GM06990 (cell line): ENCODE measurements at regions not wholly inside any gene's neighbourhood (a gene's known extent, or its start where the extent isn't known, plus 50 kb on each side); places are given as distances from the start of the nearest gene placed in this dataset.
"Not testable (repeated sequence)": the region's sequence is repeated elsewhere in the genome, so short reads cannot be mapped to it uniquely, and the experiment has no call there.

Source experiments
- DNase-seq: peaks from one replicate; pipeline ENCODE4 v3.0.0-alpha.2; 2011; ENCODE audit not compliant: insufficient read length; ENCODE audit errors: extremely low read depth
- H3K27me3 ChIP-seq: replicated peaks from 2 replicates; pipeline ENCODE4 v1.6.0; 2011; ENCODE audit warnings: low read length; ENCODE audit not compliant: control insufficient read depth, insufficient read depth
- H3K36me3 ChIP-seq: 2 replicates; pipeline ENCODE4 v1.5.1; 2011; ENCODE audit warnings: low read length; ENCODE audit not compliant: control insufficient read depth, insufficient read depth
- H3K4me3 ChIP-seq: replicated peaks from 2 replicates; pipeline ENCODE4 v1.5.1; 2011; ENCODE audit warnings: low read depth, mild to moderate bottlenecking, control low read depth, low read length
- TF ChIP-seq, protein P1 (sequence below): IDR thresholded peaks from 2 replicates; pipeline ENCODE4 v1.5.1; 2011; ENCODE audit warnings: low read length, control low read depth, mild to moderate bottlenecking, inconsistent platforms; ENCODE audit not compliant: insufficient read depth, poor library complexity, severe bottlenecking

DNA sequence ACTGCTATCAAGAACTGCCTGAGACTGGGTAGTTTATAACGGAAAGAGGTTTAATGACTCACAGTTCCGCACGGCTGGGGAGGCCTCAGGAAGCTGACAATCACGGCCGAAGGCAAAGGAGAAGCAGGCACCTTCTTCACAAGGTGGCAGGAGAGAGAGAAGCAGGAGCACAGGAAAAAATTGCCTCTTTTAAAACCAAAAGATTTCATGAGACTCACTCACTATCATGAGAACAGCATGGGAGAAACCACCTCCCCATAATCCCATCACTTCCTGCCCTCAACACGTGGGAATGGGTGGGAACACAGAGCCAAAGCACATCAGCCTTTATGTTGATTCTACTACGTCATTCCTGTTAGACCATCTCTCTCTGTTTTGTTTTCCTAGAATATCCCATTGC lies 650.9 kb upstream of the SEMA6D start:
- H3K4me3 ChIP-seq: no peak overlapping the region
- no peak for DNase-seq
- TF ChIP-seq, protein P1, sequence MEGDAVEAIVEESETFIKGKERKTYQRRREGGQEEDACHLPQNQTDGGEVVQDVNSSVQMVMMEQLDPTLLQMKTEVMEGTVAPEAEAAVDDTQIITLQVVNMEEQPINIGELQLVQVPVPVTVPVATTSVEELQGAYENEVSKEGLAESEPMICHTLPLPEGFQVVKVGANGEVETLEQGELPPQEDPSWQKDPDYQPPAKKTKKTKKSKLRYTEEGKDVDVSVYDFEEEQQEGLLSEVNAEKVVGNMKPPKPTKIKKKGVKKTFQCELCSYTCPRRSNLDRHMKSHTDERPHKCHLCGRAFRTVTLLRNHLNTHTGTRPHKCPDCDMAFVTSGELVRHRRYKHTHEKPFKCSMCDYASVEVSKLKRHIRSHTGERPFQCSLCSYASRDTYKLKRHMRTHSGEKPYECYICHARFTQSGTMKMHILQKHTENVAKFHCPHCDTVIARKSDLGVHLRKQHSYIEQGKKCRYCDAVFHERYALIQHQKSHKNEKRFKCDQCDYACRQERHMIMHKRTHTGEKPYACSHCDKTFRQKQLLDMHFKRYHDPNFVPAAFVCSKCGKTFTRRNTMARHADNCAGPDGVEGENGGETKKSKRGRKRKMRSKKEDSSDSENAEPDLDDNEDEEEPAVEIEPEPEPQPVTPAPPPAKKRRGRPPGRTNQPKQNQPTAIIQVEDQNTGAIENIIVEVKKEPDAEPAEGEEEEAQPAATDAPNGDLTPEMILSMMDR: no peak

DNA sequence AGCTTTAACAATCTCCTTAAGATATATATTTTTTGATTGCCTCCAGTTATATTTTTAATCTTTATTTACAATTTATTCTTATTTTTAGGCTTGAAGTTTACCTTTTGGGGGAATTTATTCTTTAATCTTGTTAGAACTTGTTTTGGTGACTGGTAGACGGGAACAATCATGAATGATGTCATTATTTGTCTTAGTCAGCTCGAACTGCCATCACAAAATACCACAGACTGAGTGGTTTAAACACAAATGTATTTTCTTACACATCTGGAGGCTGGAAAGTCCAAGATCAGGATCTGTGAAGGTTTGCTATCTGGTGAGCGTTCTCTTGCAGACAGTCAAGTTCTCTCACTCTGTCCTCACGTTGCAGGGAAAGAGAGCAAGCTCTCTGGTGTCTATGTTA lies 639.5 kb upstream of the SEMA6D start:
- DNase-seq, H3K4me3 ChIP-seq, H3K27me3 ChIP-seq, H3K36me3 ChIP-seq: not testable (repeated sequence)

More for the DNA sequence above, 650.9 kb upstream of the SEMA6D start:
- Histone ChIP-seq H3K27me3 (no peaks in the 10 kb centered on the region), H3K36me3 (no peaks in the 10 kb centered on the region)

DNA sequence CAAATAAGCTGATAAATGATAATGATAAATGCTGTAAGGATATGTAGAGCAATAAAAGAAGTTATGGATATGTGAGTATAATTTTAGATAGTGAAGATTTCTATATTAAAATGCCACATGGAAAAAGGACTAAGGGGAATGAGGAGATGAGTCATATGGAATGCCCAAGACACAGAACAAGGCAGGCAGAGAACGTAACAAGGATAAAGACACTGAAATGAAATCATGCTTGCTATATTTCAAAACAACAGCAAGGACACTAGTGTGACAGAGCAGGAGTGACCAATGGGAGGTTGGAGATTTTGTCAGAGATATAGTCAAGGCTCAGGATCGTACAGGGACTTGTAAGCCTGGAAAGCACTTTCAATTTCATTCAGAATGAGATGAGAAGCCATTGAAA lies 621.5 kb upstream of the SEMA6D start:
- no peak for DNase-seq
- no peak overlapping the region for H3K4me3 ChIP-seq
- no peaks in the 10 kb centered on the region for H3K27me3 ChIP-seq
- TF ChIP-seq, protein P1: no peak
- H3K36me3 ChIP-seq: no peaks in the 10 kb centered on the region

DNA sequence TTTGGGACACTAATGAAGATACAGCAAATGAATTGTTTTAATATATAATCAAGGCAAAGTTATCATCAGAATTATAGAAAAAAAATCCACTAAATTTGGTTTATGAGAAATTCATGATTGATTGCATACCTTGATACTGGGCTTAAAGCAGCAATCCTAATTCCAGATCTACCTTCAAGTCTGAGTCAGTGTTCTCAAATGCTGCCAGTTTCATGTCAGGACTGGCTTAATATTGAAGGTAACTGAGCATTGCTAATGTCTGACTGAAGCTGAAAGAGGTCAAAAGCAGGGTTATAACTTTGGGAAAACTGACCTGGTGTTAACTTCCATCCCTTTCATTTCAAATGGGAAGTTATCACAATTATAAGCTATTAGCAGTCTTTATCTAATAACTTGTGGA lies 618.8 kb upstream of the SEMA6D start:
- H3K27me3 ChIP-seq, DNase-seq, H3K4me3 ChIP-seq, H3K36me3 ChIP-seq: not testable (repeated sequence)

DNA sequence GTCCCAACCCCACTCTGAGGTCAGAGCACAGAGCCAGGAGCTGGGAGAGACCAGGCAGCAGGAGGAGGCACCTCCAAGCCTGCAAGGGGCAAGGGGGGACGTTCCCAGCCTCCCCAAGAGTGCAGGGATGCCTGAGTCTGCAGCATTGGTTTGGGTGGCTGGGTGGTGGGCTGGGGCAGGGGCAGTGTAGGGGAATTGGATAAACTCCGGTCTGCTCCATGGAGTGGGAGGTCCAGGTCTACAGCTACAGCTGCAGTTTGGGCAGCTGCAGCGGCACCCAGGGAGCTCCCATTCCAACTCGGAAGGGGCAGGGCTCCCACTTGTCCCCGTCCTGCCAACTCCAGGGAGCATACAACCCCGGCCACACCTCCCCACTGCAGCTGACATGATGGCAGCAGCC lies 617.5 kb upstream of the SEMA6D start:
- H3K27me3 ChIP-seq, H3K4me3 ChIP-seq, DNase-seq, H3K36me3 ChIP-seq: not testable (repeated sequence)

DNA sequence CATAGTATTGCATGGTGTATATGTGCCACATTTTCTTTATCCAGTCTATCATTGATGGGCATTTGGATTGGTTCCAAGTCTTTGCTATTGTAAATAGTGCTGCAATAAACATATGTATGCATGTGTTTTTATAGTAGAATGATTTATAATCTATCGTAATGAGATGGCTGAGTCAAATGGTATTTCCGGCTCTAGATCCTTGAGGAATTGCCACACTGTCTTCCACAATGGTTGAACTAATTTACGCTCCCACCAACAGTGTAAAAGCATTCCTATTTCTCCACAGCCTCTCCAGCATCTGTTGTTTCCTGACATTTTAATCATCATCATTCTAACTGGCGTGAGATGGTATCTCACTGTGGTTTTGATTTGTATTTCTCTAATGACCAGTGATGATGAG lies 608.5 kb upstream of the SEMA6D start:
- H3K36me3 ChIP-seq, H3K27me3 ChIP-seq, DNase-seq, H3K4me3 ChIP-seq: not testable (repeated sequence)

DNA sequence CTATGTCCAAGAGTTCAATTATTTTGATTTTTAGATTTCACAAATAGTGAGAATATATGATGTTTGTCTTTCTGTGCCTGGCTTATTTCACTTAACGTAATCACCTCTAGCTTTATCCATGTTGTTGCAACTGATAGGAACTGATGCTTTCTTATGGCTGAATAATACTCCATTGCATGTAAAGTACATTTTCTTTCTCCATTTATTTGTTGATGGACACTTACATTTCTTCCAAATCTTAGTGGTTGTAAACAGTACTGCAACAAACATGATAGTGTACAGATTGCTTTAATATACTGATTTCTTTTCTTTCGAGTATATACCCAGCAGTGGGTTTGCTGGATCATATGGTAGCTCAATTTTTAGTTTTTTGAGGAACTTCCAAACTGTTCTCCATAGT lies 600.6 kb upstream of the SEMA6D start:
- H3K27me3 ChIP-seq: no peaks in the 10 kb centered on the region
- TF ChIP-seq, protein P1: no peak
- H3K36me3 ChIP-seq: no peaks in the 10 kb centered on the region
- H3K4me3 ChIP-seq: no peak overlapping the region
- no peak for DNase-seq

DNA sequence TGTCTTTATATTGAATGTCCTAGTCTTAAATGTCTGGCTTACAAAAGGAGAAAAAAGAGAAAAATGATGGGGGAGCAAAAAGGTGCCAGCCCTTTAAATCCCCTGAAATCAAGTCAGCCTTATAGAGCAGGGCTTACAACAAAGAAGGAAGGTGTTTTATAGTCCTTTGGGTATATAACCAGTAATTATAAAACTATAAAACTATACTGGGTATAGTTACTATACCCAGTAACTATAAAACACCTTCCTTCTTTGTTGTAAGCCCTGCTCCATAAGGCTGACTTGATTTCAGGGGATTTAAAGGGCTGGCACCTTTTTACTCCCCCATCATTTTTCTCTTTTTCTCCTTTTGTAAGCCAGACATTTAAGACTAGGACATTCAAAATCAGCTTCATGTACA lies 598.0 kb upstream of the SEMA6D start:
- no peak for DNase-seq
- Histone ChIP-seq H3K27me3 (no peaks in the 10 kb centered on the region), H3K4me3 (no peak overlapping the region), H3K36me3 (no peaks in the 10 kb centered on the region)
- TF ChIP-seq, protein P1: no peak
